NCI-H2081 (cell line): ENCODE measurements at regions not wholly inside any gene's neighbourhood (a gene's known extent, or its start where the extent isn't known, plus 50 kb on each side); places are given as distances from the start of the nearest gene placed in this dataset.
"Not testable (repeated sequence)": the region's sequence is repeated elsewhere in the genome, so short reads cannot be mapped to it uniquely, and the experiment has no call there.

Experiments
- DNase-seq, 2 experiments: peaks; one replicate each; lab custom pipeline; 2025; lab: John Stamatoyannopoulos, UW

DNA sequence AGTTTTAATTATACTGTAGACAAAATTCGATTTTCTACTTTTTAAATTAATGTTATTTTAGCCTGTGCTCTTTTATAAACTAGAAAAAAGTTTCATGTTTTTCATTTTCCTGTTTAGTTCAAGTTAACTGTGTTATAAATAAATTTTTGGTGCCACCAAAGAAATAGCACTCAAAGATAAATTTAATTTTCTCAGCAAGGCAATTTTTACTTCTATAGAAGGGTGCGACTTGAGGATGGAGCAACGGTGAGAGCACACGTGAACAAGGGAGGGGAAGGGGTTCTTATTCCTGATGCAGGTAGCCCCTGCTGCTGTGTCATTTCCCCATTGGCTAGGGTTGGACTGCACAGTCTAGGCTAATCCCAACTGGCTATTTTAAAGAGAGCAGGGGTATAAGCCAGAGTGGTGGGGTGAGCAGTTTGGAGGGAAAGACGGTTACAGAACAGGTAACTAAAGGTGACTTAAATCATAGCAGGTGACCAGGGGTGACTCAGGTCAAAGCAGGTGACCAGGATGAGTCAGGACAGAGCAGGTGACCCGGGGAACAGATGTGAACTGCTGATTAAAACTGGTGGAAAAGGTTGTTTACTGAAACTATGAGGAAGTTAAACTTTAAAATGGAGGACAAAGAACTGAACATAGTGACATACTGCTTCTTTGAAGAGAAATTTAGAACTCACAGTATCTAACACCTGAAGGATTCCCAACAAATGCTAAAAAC, 104.6 kb upstream of the GPBP1 start:
- DNase-seq, result no peak

- no peak for DNase-seq
Measured at GRCh38 chr5:57072218-57072892, 101.5 kb upstream of the GPBP1 start.

GRCh38 chr5:57082441-57083067, 91.3 kb upstream of the GPBP1 start:
- DNase-seq, result no peak

DNA sequence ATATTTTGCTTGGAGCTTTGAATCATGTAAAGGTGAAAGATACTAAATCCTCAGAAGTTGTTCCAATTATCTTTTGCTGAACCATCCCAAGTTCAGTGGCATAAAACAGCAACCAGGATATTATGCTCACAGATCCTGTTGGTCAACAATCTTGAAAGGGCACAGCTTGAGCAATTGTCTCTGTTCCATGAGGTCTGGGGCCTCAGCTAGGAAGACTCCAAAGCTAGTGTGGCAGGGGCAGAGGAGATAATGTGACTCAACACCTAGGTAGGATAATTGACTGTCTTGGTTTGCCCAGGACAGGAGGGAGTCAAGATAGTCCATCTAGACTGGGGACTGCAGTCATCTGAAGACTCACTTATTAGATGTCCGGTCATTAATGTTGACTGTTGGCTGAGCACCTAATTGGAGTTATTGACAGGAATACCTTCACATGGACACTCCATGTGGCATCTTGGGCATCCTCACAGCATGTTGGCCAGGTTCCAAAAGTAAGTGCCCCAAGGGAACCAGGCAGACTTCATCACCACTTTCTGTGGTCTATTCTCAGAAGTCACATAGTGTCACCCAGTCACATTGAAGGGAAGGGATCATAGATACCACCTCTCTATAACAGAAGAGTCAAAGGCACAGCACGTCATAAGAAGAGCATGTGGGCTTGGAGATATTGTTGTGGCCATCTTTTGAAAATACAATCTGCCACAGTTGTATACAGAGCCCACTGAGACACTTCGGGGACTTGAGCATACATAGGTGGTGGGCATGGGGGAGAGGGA, 88.4 kb upstream of the GPBP1 start:
- DNase-seq, result no peak

GRCh38 chr5:57087947-57088346, 85.9 kb upstream of the GPBP1 start:
- DNase-seq, result not testable (repeated sequence)

DNA sequence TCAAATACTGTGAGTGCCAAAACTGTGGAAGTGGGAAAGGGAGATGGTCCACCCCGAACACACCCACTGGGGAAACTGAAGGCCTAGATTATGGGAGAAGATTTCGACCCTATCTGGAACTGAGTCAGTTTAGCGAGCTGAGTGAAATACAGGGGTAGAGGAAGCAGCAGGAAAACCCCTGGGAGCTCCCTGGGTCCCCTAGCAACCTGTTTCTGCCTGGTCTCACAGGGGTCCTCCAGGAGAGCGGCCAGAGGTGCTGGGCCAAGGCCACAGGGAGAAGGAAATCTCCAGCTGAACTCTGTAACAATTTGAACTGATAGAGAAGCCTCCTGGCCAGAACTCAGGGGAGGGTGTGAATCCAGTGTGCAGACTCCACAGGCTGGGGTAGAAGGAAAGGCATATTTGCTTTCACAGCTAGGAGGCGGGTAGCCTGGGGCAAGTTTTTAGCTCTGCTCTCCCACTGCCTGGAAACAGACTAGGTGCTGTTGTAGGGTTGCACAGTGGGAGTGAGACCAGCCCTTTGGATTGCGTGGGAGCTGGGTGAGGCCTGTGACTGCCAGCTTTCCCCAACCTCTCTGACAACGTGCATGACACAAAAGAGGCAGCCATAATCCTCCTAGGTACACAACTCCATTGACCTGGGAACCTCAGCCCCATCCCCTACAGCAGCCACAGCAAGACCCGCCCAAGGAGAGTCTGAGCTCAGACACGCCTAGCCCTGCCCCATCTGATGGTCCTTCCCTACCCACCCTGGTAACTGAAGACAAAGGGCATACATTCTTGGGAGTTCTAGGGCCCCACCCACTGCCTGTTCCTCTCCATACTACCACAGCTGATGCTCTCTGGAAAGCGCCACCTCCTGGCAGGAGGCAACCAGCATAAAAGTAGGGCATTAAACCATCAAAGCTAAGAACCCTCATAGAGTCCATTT, 78.8 kb upstream of the GPBP1 start:
- peak in 1 of 2 experiments; percentile 16 for DNase-seq

DNA sequence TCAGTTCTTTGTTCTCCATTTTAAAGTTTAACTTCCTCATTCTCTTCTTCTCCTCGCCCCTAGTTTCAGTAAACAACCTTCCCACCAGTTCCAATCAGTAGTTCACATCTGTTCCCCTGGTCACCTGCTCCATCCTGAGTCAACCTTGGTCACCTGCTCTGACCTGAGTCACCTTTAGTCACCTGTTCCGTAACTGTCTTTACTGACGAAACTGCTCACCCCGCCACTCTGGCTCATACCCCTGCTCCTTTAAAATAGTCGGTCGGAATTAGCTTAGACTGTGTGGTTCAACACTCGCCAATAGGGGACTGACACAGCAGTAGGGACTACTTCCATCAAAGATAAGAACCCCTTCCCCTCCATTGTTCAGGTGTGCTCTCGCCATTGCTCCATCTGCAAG, 76.3 kb upstream of the GPBP1 start:
- no peak for DNase-seq

GRCh38 chr5:57102189-57102904, 71.5 kb upstream of the GPBP1 start:
- DNase-seq, result no peak

GRCh38 chr5:57102905-57103255, 71.0 kb upstream of the GPBP1 start:
- no peak for DNase-seq

- DNase-seq, result no peak
Measured at GRCh38 chr5:57103317-57103907, 70.4 kb upstream of the GPBP1 start.

DNA sequence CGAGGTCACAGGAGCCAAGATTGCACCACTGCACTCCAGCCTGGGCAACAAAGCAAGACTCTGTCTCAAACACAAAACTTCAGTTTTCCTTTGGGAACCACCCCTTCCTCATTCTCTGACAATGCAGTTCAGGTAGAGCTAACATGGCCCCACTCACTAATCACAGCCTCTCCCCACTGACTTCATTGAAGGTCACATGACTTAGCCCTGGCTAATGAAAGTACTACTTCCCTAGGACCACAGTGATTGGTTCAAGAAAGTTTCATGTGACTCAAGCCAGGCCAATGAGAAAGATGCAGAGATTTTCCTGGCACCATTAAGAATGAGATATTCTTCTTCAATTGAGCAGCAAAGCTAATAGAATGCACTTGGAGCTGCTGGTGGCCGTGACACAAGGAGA, 67.2 kb upstream of the GPBP1 start:
- DNase-seq, result no peak

DNA sequence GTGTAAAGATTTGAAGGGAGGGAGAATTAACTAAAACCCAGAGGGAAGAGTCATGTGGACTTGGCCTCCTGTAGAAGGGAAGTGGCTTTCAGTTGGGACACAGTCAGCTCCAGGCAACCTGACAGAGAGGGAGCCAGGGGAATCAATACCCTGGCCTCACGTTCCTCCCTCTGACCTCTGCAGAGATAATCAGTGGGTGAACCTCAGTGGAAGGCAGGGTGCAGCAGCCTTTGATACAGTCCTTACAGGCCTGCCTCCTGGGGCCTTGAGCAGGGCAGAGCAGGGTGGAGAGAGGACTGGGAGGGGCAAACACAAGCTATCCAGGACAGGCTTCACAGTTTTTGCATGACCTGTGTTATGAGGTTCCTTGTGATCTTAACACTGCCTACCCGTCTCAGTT, 61.9 kb upstream of the GPBP1 start:
- DNase-seq, result no peak

DNA sequence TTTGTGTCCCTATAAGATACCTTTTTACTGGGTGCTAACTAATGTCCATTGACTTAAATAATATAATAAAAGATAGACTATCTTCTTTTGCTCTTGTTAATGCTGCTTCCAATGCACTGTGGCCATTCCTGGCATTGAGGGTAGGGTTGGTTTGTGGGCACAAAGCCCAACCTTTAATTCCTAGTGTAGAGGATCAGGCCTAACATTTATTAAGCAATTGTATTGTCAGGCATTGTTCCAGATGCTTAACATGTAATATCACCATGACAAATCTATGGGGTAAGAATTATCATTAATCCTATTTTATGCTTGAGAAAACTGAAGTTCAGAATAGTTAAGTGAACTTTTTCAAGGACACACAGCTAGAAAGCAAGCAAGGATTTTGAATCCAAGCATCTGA, 60.4 kb upstream of the GPBP1 start:
- DNase-seq, result no peak

DNA sequence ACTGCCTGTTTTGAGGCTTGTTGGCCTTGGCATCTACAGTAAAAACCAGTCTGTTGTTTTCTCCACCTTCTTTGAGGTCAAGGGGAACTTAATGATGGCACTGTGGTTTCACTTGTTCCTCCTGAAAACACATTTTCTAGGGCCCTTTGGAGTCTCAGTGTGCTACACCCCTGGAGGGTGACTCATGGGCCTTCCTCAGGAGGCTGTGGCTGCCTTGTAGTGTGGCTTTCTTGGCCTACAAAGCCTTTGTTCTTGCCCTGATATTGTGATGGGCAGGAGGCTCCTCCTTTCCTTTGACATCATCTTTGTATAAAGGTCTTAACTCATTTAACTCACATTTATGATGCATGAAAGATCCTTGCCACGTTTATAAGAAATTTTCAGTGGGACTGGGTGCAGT, 56.3 kb upstream of the GPBP1 start:
- DNase-seq, result no peak

DNA sequence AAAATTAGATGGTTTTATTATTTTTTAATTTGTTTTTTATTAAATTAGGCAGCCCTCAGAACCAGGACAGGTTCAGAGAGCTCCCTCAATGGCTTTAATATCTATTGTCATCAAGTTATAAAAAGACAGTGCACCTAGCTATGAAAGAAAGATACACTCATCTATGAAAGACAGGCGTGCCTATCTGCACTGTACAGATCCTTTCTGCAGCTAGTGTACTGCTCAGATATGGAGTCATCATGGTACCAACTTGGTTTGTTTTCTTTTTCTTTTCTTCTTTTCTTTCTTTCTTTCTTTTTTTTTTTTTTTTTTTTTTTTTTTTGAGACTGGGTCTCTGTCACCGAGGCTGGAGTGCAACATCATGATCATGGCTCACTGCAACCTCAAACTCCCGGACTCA, 54.8 kb upstream of the GPBP1 start:
- DNase-seq, result no peak

DNA sequence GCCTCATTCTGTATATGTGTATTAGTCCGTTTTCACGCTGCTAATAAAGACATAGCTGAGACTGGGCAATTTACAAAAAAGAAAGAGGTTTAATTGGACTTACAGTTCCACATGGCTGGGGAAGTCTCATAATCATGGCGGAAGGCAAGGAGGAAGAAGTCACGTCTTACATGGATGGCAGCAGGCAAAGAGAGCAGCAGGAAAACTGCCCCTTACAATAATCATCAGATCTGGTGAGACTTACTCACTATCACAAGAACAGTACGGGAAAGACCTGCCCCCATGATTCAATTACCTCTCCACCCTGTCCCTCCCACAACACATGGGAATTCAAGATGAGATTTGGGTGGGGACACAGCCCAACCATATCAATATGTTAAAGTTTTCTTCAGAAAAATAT, 49.8 kb upstream of the GPBP1 start:
- no peak for DNase-seq
